Stimulated activated CD8-positive, alpha-beta memory T cell treated with anti-CD3 and anti-CD28 coated beads, Interleukin-4, amount 100 ng/mL, for 1 hour (primary cell): ENCODE measurements at regions not wholly inside any gene's neighbourhood (a gene's known extent, or its start where the extent isn't known, plus 50 kb on each side); places are given as distances from the start of the nearest gene placed in this dataset.

ENCODE experiments used
- DNase-seq, 2 donors: peaks; one replicate each; pipeline ENCODE4 v3.0.0-alpha.2; 2020; ENCODE audit warnings: low read depth in 2 of 2, low spot score in 1 of 2

DNA sequence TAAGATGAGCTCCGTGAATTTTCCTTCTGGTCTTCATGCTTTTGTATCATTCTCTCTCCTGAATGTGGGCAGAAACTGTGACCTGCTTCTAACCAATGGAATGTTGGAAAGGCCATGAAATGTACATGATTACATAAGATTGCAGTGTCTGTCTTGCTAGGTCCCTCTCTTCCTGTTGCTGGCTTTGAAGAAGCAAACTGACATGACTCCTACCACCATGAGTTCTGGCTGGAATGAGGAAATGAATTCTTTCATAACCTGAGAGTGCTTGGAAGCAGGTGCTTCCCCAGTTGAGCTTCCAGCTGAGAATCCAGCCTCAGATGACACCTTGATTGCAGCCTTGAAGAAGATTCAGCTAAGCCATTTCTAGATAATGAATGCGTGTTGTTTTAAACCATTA, 275.0 kb upstream of the MIR17HG start:
- no peak for DNase-seq

DNA sequence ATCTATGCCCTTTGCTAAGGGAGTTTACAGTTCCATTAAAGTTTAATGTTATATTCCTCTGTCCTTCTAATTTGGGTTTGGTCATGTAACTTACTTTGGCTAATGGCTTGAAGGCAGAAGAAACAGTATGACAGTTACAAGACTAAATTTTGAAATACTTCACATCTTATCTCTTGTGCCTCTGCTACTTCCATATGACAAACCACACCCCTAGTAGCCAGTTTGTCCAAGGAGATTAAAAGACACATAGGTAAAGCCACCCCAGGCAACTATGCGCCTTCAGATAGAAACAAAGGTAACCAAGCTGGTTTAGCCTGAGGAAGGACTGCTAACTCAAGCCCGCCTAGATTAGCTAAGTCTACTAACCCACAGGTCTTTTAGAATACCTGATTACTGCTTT, 273.4 kb upstream of the MIR17HG start:
- no peak for DNase-seq

- no peak for DNase-seq
Observed at GRCh38 chr13:91076830-91077229, 270.7 kb upstream of the MIR17HG start.

GRCh38 chr13:91078093-91078679, 269.3 kb upstream of the MIR17HG start:
- no peak for DNase-seq

GRCh38 chr13:91079176-91079575, 268.3 kb upstream of the MIR17HG start:
- DNase-seq = no peak

- no peak for DNase-seq
Observed at GRCh38 chr13:91085127-91085526, 262.4 kb upstream of the MIR17HG start.

GRCh38 chr13:91086936-91087716, 260.4 kb upstream of the MIR17HG start:
- no peak for DNase-seq

GRCh38 chr13:91097269-91097668, 250.2 kb upstream of the MIR17HG start:
- DNase-seq = no peak

DNA sequence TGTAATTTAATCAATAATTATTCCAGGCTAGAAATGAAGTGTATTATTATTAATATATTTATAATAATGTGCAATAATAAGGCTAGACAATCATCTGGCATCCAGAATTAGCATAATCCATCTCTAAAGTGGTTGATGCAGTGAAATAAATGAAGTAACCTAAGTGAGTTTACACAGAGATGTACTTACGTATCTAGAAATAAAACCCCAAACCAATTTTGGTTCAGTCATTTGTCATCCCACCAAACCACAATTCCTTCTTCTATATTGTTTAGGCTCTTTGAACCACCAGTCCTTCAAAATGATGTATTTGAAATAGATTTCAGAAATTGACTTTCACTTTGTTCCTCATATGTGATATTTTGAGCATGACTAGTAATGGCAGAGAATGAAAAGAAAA, 247.6 kb upstream of the MIR17HG start:
- DNase-seq = no peak

DNA sequence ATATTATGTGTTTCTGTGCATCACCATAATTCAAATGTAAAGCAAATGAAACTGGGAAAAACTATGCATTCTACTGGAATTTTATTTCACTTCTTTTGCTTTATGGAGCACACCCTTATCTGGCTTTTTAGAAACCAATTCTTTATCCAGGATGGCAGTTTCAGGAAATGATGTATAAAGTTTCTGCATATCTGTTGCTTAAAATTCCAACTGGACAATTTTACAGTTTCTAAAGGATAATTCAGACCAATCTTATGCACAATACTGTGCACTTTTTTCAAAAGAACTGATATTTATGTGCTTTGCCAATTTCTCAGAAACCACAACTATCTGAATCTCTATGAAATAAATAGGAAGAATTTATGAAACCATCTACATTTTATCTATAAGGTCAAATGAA, 246.5 kb upstream of the MIR17HG start:
- DNase-seq = no peak

GRCh38 chr13:91101381-91101780, 246.1 kb upstream of the MIR17HG start:
- DNase-seq = no peak

GRCh38 chr13:91105270-91105669, 242.2 kb upstream of the MIR17HG start:
- DNase-seq = no peak

DNA sequence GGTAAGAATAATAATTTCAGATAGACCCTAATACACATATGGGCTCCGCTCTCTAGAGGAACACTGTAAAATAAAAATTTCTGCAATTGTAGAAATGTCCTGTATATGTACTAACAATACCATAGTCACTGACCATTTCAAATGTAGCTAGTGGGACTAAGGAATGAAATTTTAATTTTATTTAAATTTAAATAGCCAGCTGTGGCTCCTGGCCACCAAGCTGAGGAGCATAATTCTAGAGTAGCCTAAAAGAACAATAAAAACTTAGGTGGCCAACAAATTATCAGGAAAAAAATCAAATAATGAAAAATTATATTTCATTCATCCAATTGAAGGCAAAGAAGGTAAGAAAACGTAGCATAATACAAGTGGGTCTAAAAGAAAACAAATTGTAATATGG, 240.9 kb upstream of the MIR17HG start:
- DNase-seq = no peak

GRCh38 chr13:91108315-91108714, 239.2 kb upstream of the MIR17HG start:
- DNase-seq = no peak

DNA sequence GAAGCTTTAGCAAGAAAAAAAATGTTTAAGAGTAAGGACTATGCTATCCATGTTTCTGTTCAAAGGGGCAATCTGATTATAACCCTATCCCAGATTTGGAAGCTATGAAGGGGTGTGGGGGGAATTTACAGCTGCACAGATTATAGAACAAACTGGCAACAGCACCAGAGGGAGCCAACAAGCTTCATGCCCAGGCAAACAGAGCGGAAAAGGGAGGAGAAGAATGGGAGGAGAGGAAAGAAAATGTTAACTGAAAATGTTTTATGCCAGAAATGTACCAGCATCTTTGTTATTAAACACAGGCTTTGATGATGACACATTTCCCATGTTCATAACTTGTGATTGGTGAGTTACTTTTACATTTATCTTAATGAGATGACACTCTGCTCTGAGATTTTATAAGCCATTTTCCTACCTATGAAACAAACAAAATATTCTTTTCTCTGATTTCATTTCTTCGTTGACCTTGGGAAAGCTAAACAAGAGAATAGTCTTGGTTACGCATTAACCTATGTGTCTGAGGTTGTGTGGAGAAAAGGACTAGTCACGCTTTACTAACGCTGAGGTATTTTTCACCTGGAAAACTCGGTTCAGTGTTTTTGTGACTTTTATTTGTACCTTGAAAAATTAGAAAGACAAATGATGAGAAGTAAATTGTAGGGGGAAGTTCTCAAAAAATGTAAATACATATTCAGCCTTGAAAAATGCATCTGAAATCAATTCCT, 235.8 kb upstream of the MIR17HG start:
- DNase-seq = no peak

DNA sequence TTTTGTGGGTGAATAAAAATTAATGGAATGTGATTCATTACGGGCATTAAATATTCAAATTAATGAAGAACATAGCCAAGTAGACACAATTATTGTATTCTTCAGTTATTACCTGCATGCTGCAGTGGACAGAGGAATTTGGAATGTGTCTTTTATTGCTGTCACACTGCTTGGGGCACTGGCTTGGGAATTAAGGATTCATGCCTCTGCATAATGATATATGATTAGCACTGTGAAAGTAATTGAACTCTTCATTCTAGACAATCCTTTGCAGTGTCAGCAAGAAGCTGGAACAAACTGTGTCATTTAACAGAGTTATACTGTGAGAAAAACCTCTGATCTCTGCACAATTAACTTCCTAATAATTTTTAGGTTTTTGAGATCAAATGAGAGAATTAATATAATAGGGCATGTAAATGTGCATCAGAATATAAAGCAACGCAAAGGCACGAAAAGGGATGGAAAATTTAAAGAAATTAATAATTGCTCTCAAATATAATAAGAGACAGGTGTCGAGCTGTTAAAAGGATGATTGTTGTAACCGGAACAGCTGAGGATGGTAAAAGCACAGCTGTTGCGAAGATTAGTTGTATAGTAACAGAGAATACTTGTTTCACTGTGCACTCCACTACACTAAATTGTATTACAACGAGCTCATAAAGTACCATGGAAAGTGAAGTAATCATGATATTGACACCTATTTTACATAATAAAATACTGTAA, 235.1 kb upstream of the MIR17HG start:
- no peak for DNase-seq

- DNase-seq = no peak
Observed at GRCh38 chr13:91112924-91113277, 234.6 kb upstream of the MIR17HG start.

- no peak for DNase-seq
Observed at GRCh38 chr13:91115776-91116175, 231.7 kb upstream of the MIR17HG start.

DNA sequence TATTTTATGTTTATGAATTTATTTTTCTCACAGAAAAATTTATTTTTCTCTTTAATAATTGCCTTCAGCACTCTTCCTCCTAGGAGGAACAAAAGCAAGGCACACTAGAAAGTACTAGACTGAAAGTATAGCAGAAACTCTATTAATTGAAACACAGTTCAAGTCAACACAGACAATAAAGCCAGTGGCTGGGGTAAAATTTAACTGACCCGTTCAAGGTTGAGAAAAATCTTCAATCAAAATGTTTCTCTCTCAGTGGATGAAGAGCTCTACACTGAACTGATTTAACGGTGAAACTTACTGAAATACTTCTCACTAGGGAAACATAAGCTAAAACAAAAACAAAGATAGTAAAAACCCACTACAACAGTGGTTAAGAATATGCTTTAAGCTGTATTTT, 230.1 kb upstream of the MIR17HG start:
- DNase-seq = no peak

DNA sequence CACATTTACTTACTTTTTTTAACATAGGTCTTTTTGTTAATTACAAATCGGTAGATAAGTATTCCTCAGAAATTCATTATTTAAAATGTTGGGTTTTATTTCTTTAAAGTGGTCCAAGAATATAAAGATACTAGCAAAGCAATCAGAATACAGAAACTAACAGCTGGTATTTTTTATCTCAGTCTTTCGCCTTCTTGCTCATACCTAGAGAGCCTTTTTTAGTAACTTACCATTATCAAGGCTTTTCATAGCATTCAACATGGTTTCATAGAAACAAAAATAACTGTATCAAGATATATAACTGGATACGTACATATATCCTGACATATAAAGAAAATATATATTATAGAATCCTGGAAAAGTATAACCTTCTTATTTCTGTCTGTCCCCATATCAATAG, 227.8 kb upstream of the MIR17HG start:
- DNase-seq = no peak

GRCh38 chr13:91122766-91123165, 224.7 kb upstream of the MIR17HG start:
- DNase-seq = no peak
